Renal cortical epithelial cell (primary cell): ENCODE measurements at regions not wholly inside any gene's neighbourhood (a gene's known extent, or its start where the extent isn't known, plus 50 kb on each side); places are given as distances from the start of the nearest gene placed in this dataset.
"Not testable (repeated sequence)": the region's sequence is repeated elsewhere in the genome, so short reads cannot be mapped to it uniquely, and the experiment has no call there.

Experiments used
- DNase-seq: peaks from one replicate; pipeline ENCODE4 v3.0.0-alpha.2; 2011; ENCODE audit warnings: low read depth

- DNase-seq, result peak; percentile 54
Observed at GRCh38 chr3:130800829-130801228, 54.2 kb upstream of the PIK3R4 start.

GRCh38 chr3:130801473-130801872 is 54.8 kb upstream of the PIK3R4 start:
- DNase-seq, result no peak

- DNase-seq, result no peak
Observed at GRCh38 chr3:130811557-130811956, 64.9 kb upstream of the PIK3R4 start.

GRCh38 chr3:130814691-130815472 is 68.3 kb upstream of the PIK3R4 start:
- DNase-seq, result no peak

- no peak for DNase-seq
Observed at GRCh38 chr3:130816561-130817445, 70.2 kb upstream of the PIK3R4 start.

GRCh38 chr3:130818066-130818465 is 71.4 kb upstream of the PIK3R4 start:
- DNase-seq, result not testable (repeated sequence)

- peak; percentile 96 for DNase-seq
Observed at GRCh38 chr3:130820976-130821375, 72.9 kb upstream of the ATP2C1 start.

- DNase-seq, result no peak
Observed at GRCh38 chr3:130821806-130822205, 72.1 kb upstream of the ATP2C1 start.

- no peak for DNase-seq
Observed at GRCh38 chr3:130823241-130823884, 70.5 kb upstream of the ATP2C1 start.

- DNase-seq, result no peak
Observed at GRCh38 chr3:130823996-130824395, 69.9 kb upstream of the ATP2C1 start.

- DNase-seq, result no peak
Observed at GRCh38 chr3:130825762-130826299, 68.1 kb upstream of the ATP2C1 start.

- peak; percentile 37 for DNase-seq
Observed at GRCh38 chr3:130826516-130827182, 67.2 kb upstream of the ATP2C1 start.

GRCh38 chr3:130827486-130827885 is 66.4 kb upstream of the ATP2C1 start:
- DNase-seq, result no peak

- no peak for DNase-seq
Observed at GRCh38 chr3:130828948-130829947, 64.6 kb upstream of the ATP2C1 start.

GRCh38 chr3:130831719-130832400 is 62.0 kb upstream of the ATP2C1 start:
- DNase-seq, result no peak

GRCh38 chr3:130832401-130832746 is 61.5 kb upstream of the ATP2C1 start:
- DNase-seq, result not testable (repeated sequence)

GRCh38 chr3:130834476-130834875 is 59.4 kb upstream of the ATP2C1 start:
- peak; percentile 22 for DNase-seq

GRCh38 chr3:130835483-130835882 is 58.4 kb upstream of the ATP2C1 start:
- DNase-seq, result no peak

- no peak for DNase-seq
Observed at GRCh38 chr3:130838898-130839600, 54.8 kb upstream of the ATP2C1 start.
